Prostate gland (tissue), 2 donors: ENCODE measurements at regions not wholly inside any gene's neighbourhood (a gene's known extent, or its start where the extent isn't known, plus 50 kb on each side); places are given as distances from the start of the nearest gene placed in this dataset.
"Not testable (repeated sequence)": the region's sequence is repeated elsewhere in the genome, so short reads cannot be mapped to it uniquely, and the experiment has no call there.

ENCODE experiments used
- DNase-seq: peaks from one replicate; pipeline ENCODE4 v3.0.0-alpha.2; 2019; ENCODE audit warnings: low spot score
- H3K27ac ChIP-seq, 2 donors: fragments of 200-600 bp; sonication (generic); 2 replicates each; pipeline ENCODE4 v1.5.1; 2017 to 2019
- H3K27me3 ChIP-seq: fragments of 200-600 bp; sonication (generic); replicated peaks from 2 replicates; pipeline ENCODE4 v1.5.1; 2019; ENCODE audit not compliant: insufficient read depth
- H3K36me3 ChIP-seq, 2 donors: fragments of 200-600 bp; sonication (generic); 1 replicate in 1 of 2; 2 replicates in 1 of 2; pipeline versions ENCODE4 v1.5.1 to v1.8.1; 2017 to 2019
- H3K4me1 ChIP-seq: fragments of 200-600 bp; sonication (generic); replicated peaks from 2 replicates; pipeline ENCODE4 v1.5.1; 2019
- H3K4me3 ChIP-seq, 2 donors: fragments of 200-600 bp; sonication (generic); 2 replicates each; pipeline ENCODE4 v1.5.1; 2017 to 2019
- H3K9me3 ChIP-seq: fragments of 200-600 bp; sonication (generic); 2 replicates; pipeline ENCODE4 v1.5.1; 2017
- CTCF ChIP-seq, 4 experiments: fragments of 200-600 bp in 2 of 4; fragments of 450-650 bp in 2 of 4; sonication (generic) in 2 of 4; IDR thresholded peaks; 1 replicate in 3 of 4; 2 replicates in 1 of 4; pipeline ENCODE4 v1.5.1; 2016 to 2019; ENCODE audit warnings: antibody characterized with exemption in 4 of 4, mild to moderate bottlenecking in 2 of 4, moderate library complexity in 2 of 4
- POLR2A ChIP-seq: fragments of 450-650 bp; IDR thresholded peaks from one replicate; pipeline ENCODE4 v1.6.1; 2016; ENCODE audit warnings: antibody characterized with exemption, mild to moderate bottlenecking
- POLR2AphosphoS5 ChIP-seq: sonication (generic); formaldehyde crosslinking; IDR thresholded peaks from one replicate; pipeline ENCODE4 v1.6.1; 2017; ENCODE audit warnings: antibody characterized with exemption
- WGBS: methylation state at CpG from one replicate; pipeline ENCODE4 v1.1.5; 2018; 5-methylcytosine and 5-hydroxymethylcytosine counted together
- intact Hi-C: fragments of 100-400 bp; cut with DNase I; formaldehyde crosslinking; loops from one replicate; pipeline ENCODE4 v1.14.2; 2022

DNA sequence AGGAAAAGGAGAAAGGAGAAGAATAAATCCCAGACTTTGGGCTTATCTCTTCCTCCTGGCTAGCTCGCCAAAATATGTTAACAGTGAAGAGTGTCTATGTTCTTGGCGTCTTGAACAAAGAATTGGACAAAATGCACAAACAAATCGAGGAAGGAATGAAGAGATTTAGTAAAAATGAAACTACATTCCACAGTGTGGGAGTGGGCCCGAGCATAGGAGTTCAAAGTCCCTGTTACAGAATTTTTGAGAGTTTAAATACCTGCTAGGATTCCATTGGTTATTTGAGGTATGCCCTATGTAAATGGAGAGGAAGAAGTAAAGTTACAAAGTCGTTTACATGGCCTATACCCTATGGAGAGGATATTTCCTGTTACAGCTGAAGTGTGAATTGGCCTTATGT is 525.1 kb upstream of the CNTN5 start:
- no peaks in the 10 kb centered on the region for H3K36me3 ChIP-seq
- H3K4me3 ChIP-seq: no peak overlapping the region
- no peaks in the 10 kb centered on the region for H3K9me3 ChIP-seq
- intact Hi-C loops: no loop called here
- no peaks in the 10 kb centered on the region for H3K4me1 ChIP-seq
- WGBS: 58% methylated on average over 5 of the region's 5 CpGs
- no peak for DNase-seq
- no peak for TF ChIP-seq POLR2A
- TF ChIP-seq CTCF (IDR thresholded peaks at IDR 0.05): no peak
- TF ChIP-seq POLR2AphosphoS5: no peak
- no peaks in the 10 kb centered on the region for H3K27me3 ChIP-seq
- no peak overlapping the region for H3K27ac ChIP-seq

DNA sequence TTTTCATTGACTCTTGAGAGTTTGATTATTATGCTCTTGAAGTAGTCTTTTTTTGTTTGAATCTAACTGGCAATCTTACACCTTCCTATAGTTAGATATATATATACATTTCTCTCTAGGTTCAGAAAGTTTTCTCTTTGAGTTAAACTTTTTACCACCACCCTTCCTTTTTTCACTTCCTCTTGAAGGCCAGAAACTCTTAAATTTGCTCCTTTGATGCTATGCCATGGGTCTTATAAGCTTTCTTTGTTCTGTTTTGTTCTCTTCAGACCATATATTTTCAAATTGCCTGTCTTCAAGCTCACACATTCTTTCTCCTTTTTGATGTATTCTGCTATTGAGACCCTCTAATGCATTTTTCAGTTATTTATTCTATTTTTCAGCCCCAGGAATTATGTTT is 513.5 kb upstream of the CNTN5 start:
- Histone ChIP-seq H3K4me3 (no peak overlapping the region), H3K27ac (no peak overlapping the region), H3K36me3 (no peaks in the 10 kb centered on the region), H3K4me1 (no peaks in the 10 kb centered on the region), H3K9me3 (no peaks in the 10 kb centered on the region), H3K27me3 (no peaks in the 10 kb centered on the region)
- no peak for DNase-seq
- intact Hi-C loops: no loop called here
- no peak for TF ChIP-seq POLR2A
- no peak for TF ChIP-seq POLR2AphosphoS5
- TF ChIP-seq CTCF (IDR thresholded peaks at IDR 0.05): no peak

DNA sequence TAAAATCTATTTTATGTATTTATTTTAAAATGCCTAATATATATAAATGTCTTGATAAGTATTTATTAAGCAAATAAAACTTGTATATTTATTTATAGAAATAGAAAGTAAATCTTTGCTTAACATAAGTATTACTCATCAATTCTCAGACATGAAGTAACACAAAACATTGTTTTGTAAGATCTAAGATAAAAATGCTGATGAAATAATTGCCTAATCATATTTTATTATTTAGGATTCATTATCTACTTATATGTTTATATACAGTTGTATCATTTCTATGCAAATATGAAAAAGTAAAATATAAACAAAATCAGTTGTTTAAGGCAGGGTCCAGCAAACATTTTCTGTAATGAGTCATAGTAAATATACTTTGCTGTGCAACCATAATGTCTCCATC is 507.8 kb upstream of the CNTN5 start:
- no peak for TF ChIP-seq CTCF (IDR thresholded peaks at IDR 0.05)
- TF ChIP-seq POLR2A: no peak
- TF ChIP-seq POLR2AphosphoS5: no peak
- Histone ChIP-seq H3K9me3 (no peaks in the 10 kb centered on the region), H3K36me3 (no peaks in the 10 kb centered on the region), H3K27ac (no peak overlapping the region), H3K4me1 (no peaks in the 10 kb centered on the region), H3K4me3 (no peak overlapping the region), H3K27me3 (no peaks in the 10 kb centered on the region)
- intact Hi-C loops: no loop called here
- no peak for DNase-seq

GRCh38 chr11:98531576-98531975 is 489.2 kb upstream of the CNTN5 start:
- WGBS: 94% methylated on average over 1 of the region's 1 CpG
- intact Hi-C loops: no loop called here

GRCh38 chr11:98536023-98536422 is 484.7 kb upstream of the CNTN5 start:
- H3K36me3 ChIP-seq: no peaks in the 10 kb centered on the region
- H3K4me3 ChIP-seq: no peak overlapping the region
- no peak overlapping the region for H3K27ac ChIP-seq
- WGBS: 75% methylated on average over 1 of the region's 1 CpG
- no peak for DNase-seq
- H3K27me3 ChIP-seq: no peaks in the 10 kb centered on the region
- no peak for TF ChIP-seq POLR2A
- H3K9me3 ChIP-seq: no peaks in the 10 kb centered on the region
- no peaks in the 10 kb centered on the region for H3K4me1 ChIP-seq
- intact Hi-C loops: no loop called here

More at GRCh38 chr11:98531576-98531975, 489.2 kb upstream of the CNTN5 start:
- TF ChIP-seq CTCF (IDR thresholded peaks at IDR 0.05): no peak
- TF ChIP-seq POLR2A: no peak
- TF ChIP-seq POLR2AphosphoS5: no peak
- H3K27ac ChIP-seq: no peak overlapping the region
- no peak overlapping the region for H3K4me3 ChIP-seq
- no peaks in the 10 kb centered on the region for H3K36me3 ChIP-seq
- no peak for DNase-seq
- no peaks in the 10 kb centered on the region for H3K27me3 ChIP-seq
- no peaks in the 10 kb centered on the region for H3K4me1 ChIP-seq
- no peaks in the 10 kb centered on the region for H3K9me3 ChIP-seq

DNA sequence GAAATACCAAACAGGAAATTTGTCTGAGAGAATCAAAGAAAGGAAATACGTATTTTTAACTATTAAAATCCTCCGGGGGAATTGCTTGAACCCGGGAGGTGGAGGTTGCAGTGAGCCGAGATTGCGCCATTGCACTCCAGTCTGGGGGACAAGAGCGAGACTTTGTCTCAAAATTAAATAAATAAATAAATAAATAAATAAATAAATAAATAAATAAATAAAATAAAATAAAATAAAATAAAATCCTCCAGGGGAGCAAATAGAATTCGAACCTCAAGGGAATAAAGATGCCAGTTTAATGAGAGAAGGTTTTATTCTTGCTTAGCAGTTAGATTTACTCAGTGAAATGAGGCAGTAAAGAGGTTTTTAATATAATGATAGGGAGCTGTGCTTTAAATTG is 482.4 kb upstream of the CNTN5 start:
- 93% methylated on average over 7 of the region's 7 CpGs for WGBS
- H3K4me1 ChIP-seq, H3K27ac ChIP-seq, H3K9me3 ChIP-seq, intact Hi-C loops, H3K4me3 ChIP-seq, DNase-seq, H3K27me3 ChIP-seq, H3K36me3 ChIP-seq: not testable (repeated sequence)
